GM18861 (cell line): ENCODE measurements at regions not wholly inside any gene's neighbourhood (a gene's known extent, or its start where the extent isn't known, plus 50 kb on each side); places are given as distances from the start of the nearest gene placed in this dataset.
"Not testable (repeated sequence)": the region's sequence is repeated elsewhere in the genome, so short reads cannot be mapped to it uniquely, and the experiment has no call there.

ENCODE experiments used
- ATAC-seq: cut with Tn5 transposase; IDR thresholded peaks from one replicate; pipeline ENCODE4 v1.9.1; 2021; ENCODE audit not compliant: unreplicated experiment

- ATAC-seq: no peak
Observed at GRCh38 chr6:40160826-40161225, 226.6 kb upstream of the MOCS1 start.

GRCh38 chr6:40159865-40160264 lies 225.6 kb upstream of the MOCS1 start:
- no peak for ATAC-seq

GRCh38 chr6:40152701-40153436 lies 218.6 kb upstream of the MOCS1 start:
- ATAC-seq: no peak

GRCh38 chr6:40152196-40152595 lies 217.9 kb upstream of the MOCS1 start:
- ATAC-seq: no peak

GRCh38 chr6:40148882-40149573 lies 214.8 kb upstream of the MOCS1 start:
- ATAC-seq: peak; percentile 96

GRCh38 chr6:40146902-40147301 lies 212.6 kb upstream of the MOCS1 start:
- ATAC-seq: no peak

GRCh38 chr6:40139447-40139846 lies 205.2 kb upstream of the MOCS1 start:
- ATAC-seq: no peak

- peak; percentile 70 for ATAC-seq
Observed at GRCh38 chr6:40138273-40138720, 204.0 kb upstream of the MOCS1 start.

GRCh38 chr6:40135491-40136072 lies 201.3 kb upstream of the MOCS1 start:
- ATAC-seq: no peak

GRCh38 chr6:40133981-40134380 lies 199.7 kb upstream of the MOCS1 start:
- not testable (repeated sequence) for ATAC-seq

- ATAC-seq: no peak
Observed at GRCh38 chr6:40131675-40132074, 197.4 kb upstream of the MOCS1 start.

GRCh38 chr6:40128127-40128526 lies 193.9 kb upstream of the MOCS1 start:
- ATAC-seq: no peak

GRCh38 chr6:40125680-40126394 lies 191.6 kb upstream of the MOCS1 start:
- no peak for ATAC-seq

GRCh38 chr6:40124924-40125323 lies 190.7 kb upstream of the MOCS1 start:
- ATAC-seq: no peak

GRCh38 chr6:40116832-40117231 lies 182.6 kb upstream of the MOCS1 start:
- ATAC-seq: no peak

- no peak for ATAC-seq
Observed at GRCh38 chr6:40112350-40112749, 178.1 kb upstream of the MOCS1 start.

- ATAC-seq: no peak
Observed at GRCh38 chr6:40108736-40109135, 174.5 kb upstream of the MOCS1 start.

GRCh38 chr6:40106840-40107239 lies 172.6 kb upstream of the MOCS1 start:
- no peak for ATAC-seq

GRCh38 chr6:40098774-40099173 lies 164.5 kb upstream of the MOCS1 start:
- ATAC-seq: no peak

- ATAC-seq: no peak
Observed at GRCh38 chr6:40097590-40097989, 163.3 kb upstream of the MOCS1 start.

GRCh38 chr6:40083141-40083920 lies 149.1 kb upstream of the MOCS1 start:
- no peak for ATAC-seq
